ENCODE measurements at regions not wholly inside any gene's neighbourhood (a gene's known extent, or its start where the extent isn't known, plus 50 kb on each side); places are given as distances from the start of the nearest gene placed in this dataset.

GRCh38 chr2:37839991-37840390 lies 85.1 kb upstream of the RMDN2 start:
- no peak for DNase-seq

GRCh38 chr2:37842732-37843440 lies 82.2 kb upstream of the RMDN2 start:
- DNase-seq, result peak; percentile 68

GRCh38 chr2:37843556-37843955 lies 81.5 kb upstream of the RMDN2 start:
- no peak for DNase-seq

GRCh38 chr2:37846207-37846606 lies 78.9 kb upstream of the RMDN2 start:
- DNase-seq, result no peak

GRCh38 chr2:37847792-37848191 lies 77.3 kb upstream of the RMDN2 start:
- no peak for DNase-seq

GRCh38 chr2:37848451-37848850 lies 76.6 kb upstream of the RMDN2 start:
- DNase-seq, result no peak

- DNase-seq, result no peak
These were observed 75.2 kb upstream of the RMDN2 start for GRCh38 chr2:37849911-37850310.

GRCh38 chr2:37851428-37851827 lies 73.7 kb upstream of the RMDN2 start:
- no peak for DNase-seq

GRCh38 chr2:37851828-37852584 lies 73.1 kb upstream of the RMDN2 start:
- DNase-seq, result no peak

GRCh38 chr2:37852585-37853014 lies 72.5 kb upstream of the RMDN2 start:
- no peak for DNase-seq

- DNase-seq, result no peak
These were observed 70.3 kb upstream of the RMDN2 start for GRCh38 chr2:37854676-37855282.

GRCh38 chr2:37855283-37856041 lies 69.6 kb upstream of the RMDN2 start:
- no peak for DNase-seq

- DNase-seq, result no peak
These were observed 68.9 kb upstream of the RMDN2 start for GRCh38 chr2:37856101-37856751.

- DNase-seq, result no peak
These were observed 67.3 kb upstream of the RMDN2 start for GRCh38 chr2:37857575-37858399.

GRCh38 chr2:37858400-37858711 lies 66.7 kb upstream of the RMDN2 start:
- no peak for DNase-seq

GRCh38 chr2:37858725-37859267 lies 66.3 kb upstream of the RMDN2 start:
- no peak for DNase-seq

- DNase-seq, result no peak
These were observed 62.5 kb upstream of the RMDN2 start for GRCh38 chr2:37862620-37863019.

GRCh38 chr2:37864217-37864616 lies 60.9 kb upstream of the RMDN2 start:
- DNase-seq, result no peak

- DNase-seq, result no peak
These were observed 59.4 kb upstream of the RMDN2 start for GRCh38 chr2:37865640-37866039.

- no peak for DNase-seq
These were observed 58.7 kb upstream of the RMDN2 start for GRCh38 chr2:37866171-37866934.

GRCh38 chr2:37867166-37867565 lies 57.9 kb upstream of the RMDN2 start:
- no peak for DNase-seq

Measured in hindlimb muscle (tissue), 1 donor.